AG09309 (cell line): ENCODE measurements at regions not wholly inside any gene's neighbourhood (a gene's known extent, or its start where the extent isn't known, plus 50 kb on each side); places are given as distances from the start of the nearest gene placed in this dataset.

ENCODE experiments used
- DNase-seq: peaks from one replicate; pipeline ENCODE4 v3.0.0-alpha.2; 2010; ENCODE audit warnings: low read depth
- H3K4me3 ChIP-seq: 2 replicates; pipeline ENCODE4 v1.5.1; 2011; ENCODE audit warnings: mild to moderate bottlenecking, low read depth, low read length, moderate library complexity; ENCODE audit not compliant: control insufficient read depth
- TF ChIP-seq, protein P1 (sequence below): IDR thresholded peaks from 2 replicates; pipeline ENCODE4 v1.5.1; 2011; ENCODE audit warnings: mild to moderate bottlenecking, low read depth, low read length, inconsistent platforms; ENCODE audit not compliant: insufficient read depth, control insufficient read depth; ENCODE audit errors: missing control alignments

DNA sequence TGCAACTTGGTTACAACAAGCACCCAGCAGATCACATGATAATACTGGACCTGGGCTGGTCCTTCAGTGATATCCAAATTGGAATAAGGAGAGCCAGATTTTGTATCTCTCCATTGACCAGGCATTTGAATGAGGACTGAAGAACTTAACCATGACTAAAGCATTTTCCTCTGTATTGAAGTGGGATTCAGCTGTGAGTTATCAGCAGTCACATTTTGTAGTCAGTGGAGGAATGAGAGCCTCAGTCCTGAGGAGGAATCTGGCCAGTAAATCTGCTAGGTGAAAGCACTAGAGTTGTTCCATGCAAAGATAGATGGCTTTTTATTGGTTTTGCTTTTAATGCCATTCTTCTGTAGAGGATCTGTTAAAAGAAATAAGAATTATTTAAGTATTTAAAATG lies 1506.0 kb downstream of the PCDH7 start:
- H3K4me3 ChIP-seq: no peak overlapping the region
- no peak for DNase-seq
- TF ChIP-seq, protein P1, sequence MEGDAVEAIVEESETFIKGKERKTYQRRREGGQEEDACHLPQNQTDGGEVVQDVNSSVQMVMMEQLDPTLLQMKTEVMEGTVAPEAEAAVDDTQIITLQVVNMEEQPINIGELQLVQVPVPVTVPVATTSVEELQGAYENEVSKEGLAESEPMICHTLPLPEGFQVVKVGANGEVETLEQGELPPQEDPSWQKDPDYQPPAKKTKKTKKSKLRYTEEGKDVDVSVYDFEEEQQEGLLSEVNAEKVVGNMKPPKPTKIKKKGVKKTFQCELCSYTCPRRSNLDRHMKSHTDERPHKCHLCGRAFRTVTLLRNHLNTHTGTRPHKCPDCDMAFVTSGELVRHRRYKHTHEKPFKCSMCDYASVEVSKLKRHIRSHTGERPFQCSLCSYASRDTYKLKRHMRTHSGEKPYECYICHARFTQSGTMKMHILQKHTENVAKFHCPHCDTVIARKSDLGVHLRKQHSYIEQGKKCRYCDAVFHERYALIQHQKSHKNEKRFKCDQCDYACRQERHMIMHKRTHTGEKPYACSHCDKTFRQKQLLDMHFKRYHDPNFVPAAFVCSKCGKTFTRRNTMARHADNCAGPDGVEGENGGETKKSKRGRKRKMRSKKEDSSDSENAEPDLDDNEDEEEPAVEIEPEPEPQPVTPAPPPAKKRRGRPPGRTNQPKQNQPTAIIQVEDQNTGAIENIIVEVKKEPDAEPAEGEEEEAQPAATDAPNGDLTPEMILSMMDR: no peak

DNA sequence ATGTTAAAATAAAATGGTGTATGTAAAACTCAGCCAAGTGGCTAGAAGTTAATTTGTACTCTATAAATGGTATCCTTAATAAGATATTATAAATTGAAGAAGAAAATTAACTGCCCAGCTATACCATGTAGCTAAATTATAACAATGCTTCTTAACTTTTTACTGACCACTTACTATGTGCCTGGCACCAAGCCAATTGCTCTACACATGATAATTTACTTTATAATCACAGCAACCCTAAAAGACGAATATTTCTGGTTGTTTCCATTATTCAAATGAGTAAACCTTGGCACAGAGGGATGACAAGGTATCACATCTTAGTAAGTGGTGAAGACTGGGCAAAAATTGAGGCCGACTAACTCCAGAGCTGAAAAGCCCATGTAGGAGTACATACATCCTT lies 1506.6 kb downstream of the PCDH7 start:
- DNase-seq: no peak
- TF ChIP-seq, protein P1: no peak
- no peak overlapping the region for H3K4me3 ChIP-seq

DNA sequence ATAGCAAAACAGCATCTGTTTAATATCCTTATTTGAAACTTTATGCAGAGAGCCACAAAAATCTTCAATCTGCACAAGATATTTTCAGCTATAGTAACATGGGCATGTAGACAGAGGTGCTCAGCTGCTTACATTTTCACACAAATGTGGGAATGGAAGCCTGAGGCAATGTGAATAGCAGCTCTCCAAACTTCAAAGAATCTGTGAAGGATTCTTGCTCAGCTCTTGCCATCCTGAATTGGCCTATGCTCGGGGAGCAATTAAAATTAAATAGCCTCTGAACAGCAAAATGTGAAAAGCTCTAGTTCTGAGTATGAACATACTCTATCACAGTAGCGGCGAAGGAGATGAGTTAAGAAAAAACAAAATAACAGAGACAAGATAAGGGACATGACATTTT lies 1523.8 kb downstream of the PCDH7 start:
- TF ChIP-seq, protein P1: no peak
- no peak for DNase-seq

GRCh38 chr4:32249040-32249439 lies 1528.9 kb downstream of the PCDH7 start:
- H3K4me3 ChIP-seq: no peak overlapping the region
- DNase-seq: no peak
- TF ChIP-seq, protein P1: no peak

More for the DNA sequence above, 1523.8 kb downstream of the PCDH7 start:
- no peak overlapping the region for H3K4me3 ChIP-seq

DNA sequence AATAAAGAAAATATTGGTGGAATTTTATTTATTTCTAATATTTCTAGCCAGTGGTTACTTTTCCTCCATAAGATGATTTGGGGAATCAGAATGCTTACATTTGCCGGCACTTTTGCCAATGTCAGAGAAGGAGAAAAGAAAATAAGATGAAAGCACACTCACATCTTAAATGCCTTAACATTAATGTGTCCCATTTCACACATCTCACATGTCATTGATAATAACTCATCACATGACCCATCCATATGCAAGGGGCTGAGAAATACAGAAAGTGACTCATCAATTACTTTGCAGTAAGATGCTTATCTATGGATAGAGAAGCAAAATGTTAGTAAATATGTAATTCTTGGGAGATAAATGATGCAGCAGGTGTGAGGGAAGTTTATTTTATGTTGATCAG lies 1531.0 kb downstream of the PCDH7 start:
- no peak for DNase-seq
- TF ChIP-seq, protein P1: no peak
- H3K4me3 ChIP-seq: no peak overlapping the region

DNA sequence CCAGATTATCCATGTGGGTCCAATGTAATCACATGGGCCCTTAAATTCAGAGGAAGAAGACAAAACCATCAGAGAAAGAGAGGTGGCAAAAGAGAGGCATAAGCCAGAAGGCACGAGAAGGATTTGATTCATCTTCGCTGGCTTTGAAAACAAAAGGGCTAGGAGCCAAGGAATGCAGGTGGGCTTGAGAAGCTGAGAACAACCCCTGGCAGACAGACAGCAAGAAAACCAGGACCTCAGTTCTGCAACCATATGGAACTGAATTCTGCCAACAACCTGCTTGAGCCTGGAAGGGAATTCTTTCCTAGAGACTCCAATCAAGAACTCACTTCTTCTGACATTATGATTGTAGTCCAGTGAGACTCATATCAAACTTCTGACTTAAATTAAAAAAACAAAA lies 1531.8 kb downstream of the PCDH7 start:
- TF ChIP-seq, protein P1: no peak
- no peak overlapping the region for H3K4me3 ChIP-seq
- no peak for DNase-seq

DNA sequence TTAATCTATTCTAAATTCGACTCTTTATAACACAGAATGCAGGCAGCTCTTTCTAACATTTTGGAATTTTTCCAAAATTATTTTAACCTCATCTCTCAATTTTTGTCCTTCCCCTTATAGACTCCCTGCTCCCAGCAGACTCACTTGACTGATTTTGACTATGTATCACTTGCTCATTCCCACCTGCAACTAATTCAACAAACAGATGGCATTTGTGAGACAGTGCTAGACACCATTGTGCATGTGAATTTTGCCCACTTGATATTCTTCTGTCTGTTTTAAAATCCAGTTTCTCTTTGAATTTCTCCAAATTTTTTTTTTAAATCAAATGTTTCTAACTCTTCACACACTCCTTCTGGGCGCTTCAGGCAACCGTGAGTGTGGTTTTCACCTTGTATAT lies 1534.0 kb downstream of the PCDH7 start:
- H3K4me3 ChIP-seq: no peak overlapping the region
- no peak for DNase-seq
- TF ChIP-seq, protein P1: no peak
